Peyer's patch (tissue), 4 donors: ENCODE measurements at regions not wholly inside any gene's neighbourhood (a gene's known extent, or its start where the extent isn't known, plus 50 kb on each side); places are given as distances from the start of the nearest gene placed in this dataset.

Experiments
- DNase-seq, 3 donors: peaks; one replicate each; pipeline ENCODE4 v3.0.0-alpha.2; 2017 to 2019
- H3K27ac ChIP-seq, 4 donors: fragments of 200-600 bp; sonication (generic); one replicate each; pipeline ENCODE4 v1.5.1; 2016 to 2019
- H3K27me3 ChIP-seq, 2 donors: fragments of 200-600 bp; sonication (generic); one replicate each; pipeline ENCODE4 v1.5.1; 2019
- H3K36me3 ChIP-seq, 3 donors: fragments of 200-600 bp; sonication (generic); one replicate each; pipeline ENCODE4 v1.5.1; 2016 to 2019
- H3K4me1 ChIP-seq, 4 donors: fragments of 200-600 bp; sonication (generic); one replicate each; pipeline ENCODE4 v1.5.1; 2016 to 2019
- H3K4me3 ChIP-seq, 4 donors: fragments of 200-600 bp; sonication (generic); 1 replicate in 3 of 4; 2 replicates in 1 of 4; pipeline ENCODE4 v1.5.1; 2016 to 2019; ENCODE audit warnings: mild to moderate bottlenecking in 1 of 4
- H3K9me3 ChIP-seq, 4 donors: fragments of 200-600 bp; sonication (generic); one replicate each; pipeline ENCODE4 v1.5.1; 2016 to 2019; ENCODE audit warnings: mild to moderate bottlenecking in 1 of 4
- POLR2A ChIP-seq, 2 donors: fragments of 450-650 bp; IDR thresholded peaks; one replicate each; pipeline ENCODE4 v1.5.1; 2017; ENCODE audit warnings: antibody characterized with exemption in 2 of 2, mild to moderate bottlenecking in 2 of 2, moderate library complexity in 2 of 2
- TF ChIP-seq, protein P1 (sequence below), 6 experiments: fragments of 450-650 bp in 4 of 6; fragments of 200-600 bp in 2 of 6; sonication (generic) in 1 of 6; IDR thresholded peaks; one replicate each; pipeline ENCODE4 v1.5.1; 2017 to 2019; ENCODE audit warnings: antibody characterized with exemption in 6 of 6, mild to moderate bottlenecking in 3 of 6, moderate library complexity in 1 of 6

DNA sequence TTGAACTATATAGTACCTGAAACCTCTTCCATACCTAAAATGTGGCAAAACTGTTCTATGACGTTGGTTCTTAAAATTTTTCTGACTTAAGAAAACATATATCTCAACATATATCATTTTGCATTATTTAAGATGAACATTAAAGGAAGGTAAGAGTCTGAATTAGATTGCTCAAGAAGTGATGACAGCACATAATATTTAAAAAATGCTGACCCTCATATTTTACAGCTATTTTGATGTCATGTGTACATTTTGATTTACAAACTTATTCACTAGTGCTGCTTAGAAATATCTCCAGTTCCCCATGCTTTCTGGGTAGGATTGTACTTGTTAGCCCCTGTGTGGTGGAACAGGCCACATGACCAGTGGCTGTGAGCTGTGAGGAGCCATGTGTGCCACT, 666.1 kb downstream of the SATB2 start:
- Histone ChIP-seq H3K27ac (no peak overlapping the region), H3K4me1 (no peaks in the 10 kb centered on the region), H3K36me3 (no peaks in the 10 kb centered on the region), H3K9me3 (no peaks in the 10 kb centered on the region), H3K27me3 (no peaks in the 10 kb centered on the region), H3K4me3 (no peak overlapping the region)
- no peak for TF ChIP-seq POLR2A (IDR thresholded peaks at IDR 0.05)
- TF ChIP-seq, protein P1, sequence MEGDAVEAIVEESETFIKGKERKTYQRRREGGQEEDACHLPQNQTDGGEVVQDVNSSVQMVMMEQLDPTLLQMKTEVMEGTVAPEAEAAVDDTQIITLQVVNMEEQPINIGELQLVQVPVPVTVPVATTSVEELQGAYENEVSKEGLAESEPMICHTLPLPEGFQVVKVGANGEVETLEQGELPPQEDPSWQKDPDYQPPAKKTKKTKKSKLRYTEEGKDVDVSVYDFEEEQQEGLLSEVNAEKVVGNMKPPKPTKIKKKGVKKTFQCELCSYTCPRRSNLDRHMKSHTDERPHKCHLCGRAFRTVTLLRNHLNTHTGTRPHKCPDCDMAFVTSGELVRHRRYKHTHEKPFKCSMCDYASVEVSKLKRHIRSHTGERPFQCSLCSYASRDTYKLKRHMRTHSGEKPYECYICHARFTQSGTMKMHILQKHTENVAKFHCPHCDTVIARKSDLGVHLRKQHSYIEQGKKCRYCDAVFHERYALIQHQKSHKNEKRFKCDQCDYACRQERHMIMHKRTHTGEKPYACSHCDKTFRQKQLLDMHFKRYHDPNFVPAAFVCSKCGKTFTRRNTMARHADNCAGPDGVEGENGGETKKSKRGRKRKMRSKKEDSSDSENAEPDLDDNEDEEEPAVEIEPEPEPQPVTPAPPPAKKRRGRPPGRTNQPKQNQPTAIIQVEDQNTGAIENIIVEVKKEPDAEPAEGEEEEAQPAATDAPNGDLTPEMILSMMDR (IDR thresholded peaks at IDR 0.05) = no peak
- no peak for DNase-seq

DNA sequence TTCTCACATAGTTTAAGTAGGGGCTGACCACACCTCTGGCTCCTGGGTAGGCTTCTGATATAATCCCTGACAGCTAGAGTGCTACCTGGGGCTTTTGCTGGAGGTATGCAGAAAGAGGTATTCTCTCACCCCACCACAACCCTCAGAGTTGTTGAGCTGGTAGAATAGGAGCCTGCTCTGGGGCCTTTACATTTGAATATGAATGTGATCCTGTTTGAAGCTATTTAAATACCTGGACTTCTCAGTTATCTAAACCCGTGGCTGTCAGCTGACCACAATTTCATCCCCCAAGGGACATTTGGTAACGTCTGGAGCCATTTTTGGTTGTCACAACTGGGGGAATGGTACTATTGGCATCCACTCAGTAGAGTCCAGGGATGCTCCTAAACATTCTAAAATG, 669.1 kb downstream of the SATB2 start:
- no peak for DNase-seq
- no peak for TF ChIP-seq POLR2A (IDR thresholded peaks at IDR 0.05)
- TF ChIP-seq, protein P1 (IDR thresholded peaks at IDR 0.05) = no peak
- H3K4me3 ChIP-seq = no peak overlapping the region
- H3K4me1 ChIP-seq = no peaks in the 10 kb centered on the region
- H3K27ac ChIP-seq = no peak overlapping the region
- H3K9me3 ChIP-seq = no peaks in the 10 kb centered on the region
- no peaks in the 10 kb centered on the region for H3K36me3 ChIP-seq
- H3K27me3 ChIP-seq = no peaks in the 10 kb centered on the region

DNA sequence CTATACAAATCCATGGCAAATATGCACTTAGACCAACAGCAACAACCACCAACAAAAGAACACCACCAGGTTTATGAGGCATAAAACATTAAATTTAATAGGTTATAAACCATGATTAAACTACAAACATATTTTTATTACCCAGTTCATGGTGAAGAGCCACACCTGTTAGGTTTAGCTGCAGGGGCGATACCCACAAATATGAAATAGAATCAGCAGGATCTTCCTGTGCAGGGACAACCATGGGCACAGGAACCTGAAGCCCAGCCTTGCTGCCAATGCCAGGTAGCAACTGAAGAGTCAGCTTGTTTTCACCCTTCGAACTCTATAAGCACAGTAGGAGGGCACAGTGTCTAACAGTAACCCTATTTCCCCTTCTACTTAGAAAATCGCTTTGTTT, 675.0 kb downstream of the SATB2 start:
- H3K4me3 ChIP-seq = no peak overlapping the region
- no peaks in the 10 kb centered on the region for H3K9me3 ChIP-seq
- no peak for DNase-seq
- no peaks in the 10 kb centered on the region for H3K36me3 ChIP-seq
- no peaks in the 10 kb centered on the region for H3K4me1 ChIP-seq
- no peak overlapping the region for H3K27ac ChIP-seq
- TF ChIP-seq, protein P1 (IDR thresholded peaks at IDR 0.05) = no peak
- no peak for TF ChIP-seq POLR2A (IDR thresholded peaks at IDR 0.05)
- H3K27me3 ChIP-seq = no peaks in the 10 kb centered on the region

DNA sequence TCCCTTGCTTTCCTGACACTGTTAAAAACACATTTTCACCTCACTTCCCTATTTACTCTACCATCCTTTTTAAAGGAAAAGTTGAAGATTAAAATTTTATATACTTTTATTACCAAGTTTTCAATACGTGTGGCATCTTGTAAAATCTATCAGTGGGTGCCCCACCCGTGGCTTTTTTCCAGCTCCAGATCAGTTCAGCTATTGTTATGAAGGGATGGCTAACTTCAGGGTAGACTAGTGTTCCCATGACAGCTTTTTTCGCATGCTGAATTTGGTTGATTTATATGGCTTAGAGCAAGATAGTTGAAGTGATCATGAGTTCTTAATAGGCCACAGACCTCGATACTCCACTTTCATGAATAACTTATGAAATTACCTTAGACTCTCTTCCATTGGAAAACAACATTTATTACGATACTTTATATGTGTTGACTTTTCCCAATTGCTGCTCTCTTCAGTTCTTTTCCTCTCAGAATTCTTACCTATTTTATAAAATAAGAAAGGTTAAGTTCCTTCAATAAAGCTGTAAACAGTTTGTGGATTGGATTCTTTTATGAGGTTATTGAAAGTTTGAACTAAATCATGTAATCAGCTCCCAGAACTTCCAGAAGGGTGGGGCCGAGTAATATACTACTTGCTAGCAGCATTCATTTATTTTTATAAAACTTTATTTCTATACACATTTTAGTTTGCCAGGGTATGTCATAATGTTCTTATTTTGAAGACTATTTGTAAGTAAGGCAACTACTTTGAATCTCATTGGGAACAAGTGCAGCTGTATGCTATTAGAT, 680.9 kb downstream of the SATB2 start:
- Histone ChIP-seq H3K36me3 (no peaks in the 10 kb centered on the region), H3K4me3 (no peak overlapping the region), H3K9me3 (no peaks in the 10 kb centered on the region), H3K4me1 (no peaks in the 10 kb centered on the region), H3K27me3 (no peaks in the 10 kb centered on the region), H3K27ac (no peak overlapping the region)
- TF ChIP-seq POLR2A (IDR thresholded peaks at IDR 0.05) = no peak
- TF ChIP-seq, protein P1 (IDR thresholded peaks at IDR 0.05) = no peak
- no peak for DNase-seq

DNA sequence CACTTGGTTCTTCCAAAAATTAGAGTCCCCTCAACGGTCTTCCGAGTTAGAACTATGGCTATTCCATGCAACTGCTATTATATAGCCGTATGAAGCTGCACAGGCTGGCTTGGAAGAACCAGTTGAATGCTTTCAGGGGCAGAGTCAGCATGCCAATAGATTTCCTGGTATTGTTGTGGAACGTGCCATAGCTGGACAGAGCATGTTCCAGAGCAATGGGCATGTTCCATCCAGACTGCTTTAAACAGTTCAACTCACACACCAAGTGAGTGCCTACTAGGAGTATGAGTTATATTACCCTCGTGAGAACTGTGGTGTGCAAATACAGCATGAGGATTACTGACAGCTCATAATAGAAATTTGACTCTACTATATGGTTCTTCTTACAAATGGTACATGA, 682.0 kb downstream of the SATB2 start:
- TF ChIP-seq, protein P1 (IDR thresholded peaks at IDR 0.05) = no peak
- TF ChIP-seq POLR2A (IDR thresholded peaks at IDR 0.05) = no peak
- H3K27ac ChIP-seq = no peak overlapping the region
- DNase-seq = no peak

More for the DNA sequence above, 682.0 kb downstream of the SATB2 start:
- no peak overlapping the region for H3K4me3 ChIP-seq
- H3K36me3 ChIP-seq = no peaks in the 10 kb centered on the region
- H3K27me3 ChIP-seq = no peaks in the 10 kb centered on the region
- H3K4me1 ChIP-seq = no peaks in the 10 kb centered on the region
- no peaks in the 10 kb centered on the region for H3K9me3 ChIP-seq
